ENCODE measurements at regions not wholly inside any gene's neighbourhood (a gene's known extent, or its start where the extent isn't known, plus 50 kb on each side); places are given as distances from the start of the nearest gene placed in this dataset.
A peak's percentile ranks its signal among the peaks of the same experiment; 100 is the strongest.
"Not testable (repeated sequence)": the region's sequence is repeated elsewhere in the genome, so short reads cannot be mapped to it uniquely, and the experiment has no call there.

DNA sequence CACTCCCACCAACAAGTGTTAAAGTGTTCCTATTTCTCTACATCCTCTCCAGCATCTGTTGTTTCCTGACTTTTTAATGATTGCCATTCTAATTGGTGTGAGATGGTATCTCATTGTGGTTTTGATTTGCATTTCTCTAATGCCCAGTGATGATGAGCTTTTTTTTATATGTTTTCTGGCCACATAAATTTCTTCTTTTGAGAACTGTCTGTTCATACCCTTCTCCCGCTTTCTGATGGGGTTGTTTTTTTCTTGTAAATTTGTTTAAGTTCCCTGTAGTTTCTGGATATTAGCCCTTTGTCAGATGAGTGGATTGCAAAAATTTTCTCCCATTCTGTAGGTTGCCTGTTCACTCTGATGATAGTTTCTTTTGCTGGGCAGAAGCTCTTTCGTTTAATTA, 134.3 kb upstream of the RUNX1 start:
- DNase-seq: not testable (repeated sequence)

DNA sequence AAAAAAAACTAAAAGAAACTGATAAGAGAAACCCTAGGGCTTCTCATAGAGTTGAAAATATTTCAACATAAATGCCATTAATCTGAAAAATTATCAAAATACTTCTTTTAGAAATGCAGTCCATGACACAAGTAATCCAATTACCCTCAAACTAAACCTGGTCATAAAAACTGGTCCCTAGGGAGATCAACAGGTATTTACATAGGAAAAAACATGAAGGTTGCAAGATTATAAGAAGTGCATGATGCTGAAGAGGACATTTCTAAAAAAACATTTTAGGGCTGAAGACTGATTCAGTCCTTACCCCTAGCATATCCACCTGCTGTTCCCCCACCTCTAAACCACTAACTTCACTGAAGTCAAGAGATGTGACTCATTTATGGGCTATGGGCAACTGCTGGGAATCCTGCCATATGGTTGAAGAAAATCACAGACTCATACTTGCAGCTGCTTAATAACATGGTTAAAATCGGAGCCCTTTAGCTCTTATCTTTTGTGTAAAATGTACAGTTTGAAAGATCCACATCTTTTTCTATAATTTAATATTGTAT, 131.0 kb upstream of the RUNX1 start:
- no peak for DNase-seq

DNA sequence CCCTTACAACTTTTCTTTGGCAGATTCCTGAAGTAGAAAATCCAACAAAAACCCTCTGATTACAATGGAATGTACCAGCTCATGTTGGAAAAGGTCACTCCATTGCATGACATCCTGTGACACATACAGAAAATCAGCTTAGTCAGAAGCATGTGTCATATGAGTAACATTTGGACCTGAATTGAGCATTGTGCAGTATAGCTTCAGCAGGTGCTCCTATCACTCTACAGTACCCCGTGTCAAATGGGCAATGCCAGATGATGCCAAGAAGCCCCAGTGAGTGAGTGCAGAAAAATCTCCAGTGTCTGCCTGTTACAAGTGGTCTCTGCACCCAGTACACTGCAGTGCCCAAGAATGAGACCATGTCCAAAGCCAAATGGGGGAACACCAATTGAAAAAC, 129.7 kb upstream of the RUNX1 start:
- no peak for DNase-seq

DNA sequence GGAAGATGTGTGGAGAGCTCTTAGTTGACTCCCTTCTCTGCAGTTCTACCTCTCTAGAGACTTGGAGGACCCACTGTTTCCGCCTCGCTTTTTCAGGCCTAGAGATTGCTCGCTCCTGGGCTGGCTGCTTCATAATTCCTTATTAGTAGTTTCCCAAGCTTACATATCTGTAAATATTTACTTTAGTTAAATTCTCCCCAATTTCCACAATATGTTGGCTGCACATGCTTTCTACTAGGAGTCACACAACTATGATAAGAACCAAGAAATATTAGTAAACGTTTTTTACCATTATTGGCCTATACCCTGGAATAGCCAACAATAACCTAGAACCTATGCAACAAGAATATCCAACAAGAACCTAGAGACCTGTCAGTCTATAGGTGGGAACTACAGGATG, 129.0 kb upstream of the RUNX1 start:
- no peak for DNase-seq

DNA sequence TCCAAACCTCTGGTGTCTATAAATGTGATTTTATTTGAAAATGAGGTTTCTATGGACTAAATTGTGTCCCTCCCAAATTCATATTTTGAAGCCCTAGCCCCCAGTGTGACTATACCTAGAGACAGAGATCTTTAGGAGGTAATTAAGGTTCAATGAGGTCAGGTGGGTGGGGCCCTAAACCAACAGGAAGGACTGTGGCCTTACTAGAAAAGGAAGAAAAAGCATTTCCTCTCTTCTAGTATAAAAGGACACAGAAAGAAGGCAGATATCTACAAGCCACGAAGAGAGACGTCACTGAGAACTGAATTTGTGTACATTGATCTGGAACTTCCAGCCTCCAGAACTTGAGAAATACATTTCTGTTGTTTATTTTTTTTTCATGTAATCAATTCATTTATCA, 123.1 kb upstream of the RUNX1 start:
- DNase-seq: peak; percentile 14 to 37

DNA sequence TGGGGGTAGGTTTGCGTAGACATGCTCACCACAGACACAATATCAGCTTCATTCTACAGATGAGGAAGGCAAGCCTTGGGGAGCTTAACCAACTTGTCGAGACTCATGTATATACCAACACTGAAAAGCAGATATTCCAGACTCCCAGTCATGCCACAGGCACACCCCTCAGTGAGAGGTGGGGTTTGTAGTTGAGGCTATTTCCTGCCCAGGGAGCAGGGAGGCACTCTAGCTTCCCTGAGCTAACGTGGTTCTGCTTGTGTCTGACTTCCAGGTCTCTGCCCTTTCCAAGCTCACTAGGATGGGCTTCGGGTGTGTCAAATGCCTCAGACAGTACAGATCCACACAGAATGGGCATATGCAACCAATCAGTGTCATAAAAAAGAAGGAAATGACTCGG, 122.3 kb upstream of the RUNX1 start:
- no peak for DNase-seq

DNA sequence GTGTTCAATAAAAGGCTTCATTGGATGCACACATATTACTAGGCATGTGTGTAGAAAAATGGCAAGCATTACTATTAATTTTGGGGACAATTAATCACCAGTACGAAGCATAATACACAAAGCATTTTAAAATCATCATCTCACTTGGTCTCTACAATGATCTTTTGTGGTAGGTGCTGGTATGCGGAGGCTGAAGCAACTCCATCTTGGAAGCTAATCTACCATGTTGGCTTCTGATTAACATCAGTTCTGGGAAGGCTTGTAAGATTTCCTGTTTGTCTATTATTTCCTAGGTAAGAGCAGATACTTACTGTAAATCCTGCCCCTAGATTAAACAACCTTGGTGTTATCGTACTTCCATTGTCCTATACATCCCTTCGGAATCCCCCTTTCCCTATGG, 121.7 kb upstream of the RUNX1 start:
- no peak for DNase-seq

DNA sequence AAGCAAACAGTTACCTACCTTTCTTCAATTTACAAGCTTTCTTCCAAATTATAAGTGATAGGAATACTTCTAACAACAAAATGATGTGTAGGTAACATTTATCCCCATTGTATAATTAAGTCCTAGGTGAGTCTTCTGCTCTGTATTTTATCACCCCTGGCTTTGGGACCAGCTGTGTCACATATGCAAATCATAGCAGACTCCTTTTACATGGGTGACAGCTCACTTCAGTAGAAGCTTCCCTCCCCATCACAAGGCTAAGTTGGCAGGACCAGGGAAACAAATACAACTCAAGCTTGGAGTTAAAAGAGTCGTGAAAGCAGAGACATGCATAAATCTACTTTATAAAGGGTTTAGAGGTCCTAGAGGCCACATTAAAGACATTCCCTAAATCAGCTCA, 121.1 kb upstream of the RUNX1 start:
- DNase-seq: no peak

DNA sequence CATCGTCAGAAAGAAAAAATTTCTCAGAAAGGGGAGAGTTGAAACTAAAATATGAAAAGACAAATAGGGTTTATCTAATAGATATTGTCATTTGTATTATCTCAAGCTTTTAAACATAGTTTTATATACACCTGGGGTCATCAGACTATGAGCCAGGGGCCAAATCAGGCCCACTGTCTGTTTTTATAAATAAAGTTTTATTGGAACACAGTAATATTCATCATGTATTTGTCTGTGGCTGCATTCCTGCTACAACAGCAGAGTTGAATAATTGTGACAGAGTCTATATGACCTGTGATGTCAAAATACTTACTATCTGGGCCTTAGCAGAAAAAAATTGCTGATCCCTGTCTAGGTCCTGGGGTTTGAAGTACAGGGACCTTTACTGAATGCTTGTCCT, 120.5 kb upstream of the RUNX1 start:
- DNase-seq: no peak

DNA sequence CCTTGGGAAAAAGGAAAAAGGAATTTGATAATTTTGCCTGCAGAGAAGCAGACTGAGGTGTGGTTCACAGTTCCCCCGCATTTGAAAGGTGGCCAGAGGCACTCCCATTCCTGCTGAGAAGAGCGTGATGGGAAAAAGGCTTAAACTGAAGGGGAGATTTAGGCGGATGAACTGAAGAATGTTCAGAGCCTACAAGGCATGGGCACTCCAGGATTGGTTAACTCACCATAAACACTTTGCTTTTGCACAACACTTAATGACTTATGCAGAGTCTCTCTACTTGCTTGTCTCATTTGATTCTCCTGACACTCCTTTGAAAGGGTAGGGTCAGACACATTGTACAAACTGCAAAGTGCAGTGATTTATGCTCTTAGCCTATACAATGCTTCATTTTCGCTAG, 119.6 kb upstream of the RUNX1 start:
- no peak for DNase-seq

DNA sequence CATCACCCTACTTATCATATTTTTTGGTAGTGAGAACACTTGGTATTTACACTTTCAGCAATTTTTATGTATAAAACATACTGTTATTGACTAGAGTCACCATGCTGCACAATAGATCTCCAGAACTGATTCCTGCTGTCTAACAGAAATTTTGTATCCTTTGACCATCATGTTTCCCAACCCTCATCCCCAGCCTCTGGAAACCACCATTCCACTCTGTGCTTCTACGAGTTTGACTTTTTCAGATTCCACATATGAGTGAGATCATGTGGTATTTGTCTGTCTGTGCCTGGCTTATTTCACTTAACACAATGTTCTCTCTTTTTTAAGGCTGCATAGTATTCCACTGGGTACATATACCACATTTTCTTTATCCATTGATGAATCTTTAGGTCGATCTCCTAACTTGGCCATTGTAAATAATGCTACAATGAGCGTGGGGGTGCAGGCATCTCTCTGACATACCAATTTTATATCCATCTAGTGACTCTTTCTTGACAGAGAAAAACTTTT, 115.9 kb upstream of the RUNX1 start:
- DNase-seq: no peak

DNA sequence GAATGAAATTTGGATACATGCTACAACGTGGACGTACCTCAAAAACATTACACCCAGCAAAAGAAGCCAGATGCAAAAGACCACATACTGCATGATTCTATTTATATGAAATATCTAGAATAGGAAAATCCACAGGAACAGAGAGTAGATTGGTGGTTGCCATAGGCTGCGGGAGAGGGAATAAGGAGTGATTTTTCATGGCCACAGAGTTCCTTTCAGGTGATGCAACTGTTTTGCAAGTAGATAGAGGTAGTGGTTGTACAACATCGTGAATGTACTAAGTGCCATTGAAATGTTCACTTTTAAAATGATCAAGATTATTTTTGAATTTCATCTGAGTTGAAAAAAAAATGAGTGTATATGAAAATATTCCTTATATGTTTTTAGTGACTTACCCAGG, 115.3 kb upstream of the RUNX1 start:
- DNase-seq: no peak

DNA sequence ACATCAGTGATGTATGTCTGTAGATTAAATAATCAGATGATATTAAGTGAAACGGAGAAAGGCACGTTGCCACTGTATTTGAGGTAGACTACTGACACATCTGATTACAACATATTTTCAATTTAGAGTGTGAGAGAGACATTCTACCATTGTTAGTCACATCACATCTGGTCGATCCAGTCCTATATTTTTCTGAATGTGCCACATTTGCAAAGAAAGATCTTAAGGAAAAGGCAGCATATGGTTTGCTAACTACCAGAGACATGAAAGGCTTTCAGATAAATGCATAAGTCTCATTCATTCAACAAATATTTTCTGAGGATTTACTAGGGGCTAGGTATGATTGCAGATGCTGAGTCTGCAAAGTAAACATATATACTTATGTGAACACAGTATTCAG, 114.3 kb upstream of the RUNX1 start:
- DNase-seq: no peak

DNA sequence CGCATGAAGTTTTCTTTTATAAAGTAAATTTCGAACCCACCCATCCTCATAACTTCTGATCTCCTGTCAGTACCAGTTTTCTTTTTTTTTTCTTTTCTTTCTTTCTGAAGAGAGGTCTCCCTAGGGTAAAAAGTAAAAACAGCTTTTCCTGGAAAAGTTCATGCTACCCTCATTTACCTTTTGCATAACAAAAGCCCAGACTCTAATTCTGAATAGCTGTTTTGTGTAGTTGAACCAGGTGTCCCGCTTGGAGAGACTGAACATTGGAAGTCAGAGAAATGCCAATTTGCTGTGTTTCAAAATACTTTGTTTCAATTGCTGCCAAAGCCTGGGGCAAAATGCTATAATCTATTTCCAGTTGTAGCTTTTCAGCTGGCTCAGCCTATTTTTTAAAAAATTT, 113.7 kb upstream of the RUNX1 start:
- no peak for DNase-seq

DNA sequence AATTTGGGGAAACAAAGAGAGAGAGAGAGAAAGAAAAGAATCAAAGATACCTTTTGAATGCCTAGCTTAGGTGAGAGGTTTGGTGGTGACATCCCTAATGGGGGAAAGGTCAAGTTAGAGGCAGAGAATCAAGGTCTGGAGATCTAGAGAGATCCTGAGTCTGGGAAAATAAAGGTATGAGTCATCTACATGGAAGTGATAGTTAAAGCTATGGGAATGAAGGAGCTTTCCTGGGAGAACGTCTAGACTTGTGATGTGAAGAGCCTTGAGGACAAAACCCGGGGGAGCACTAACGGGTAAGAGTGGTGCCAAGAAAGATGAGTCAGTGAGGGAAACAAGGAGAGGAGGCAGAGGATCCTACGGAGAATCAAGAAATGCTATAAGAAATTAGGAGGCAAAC, 110.8 kb upstream of the RUNX1 start:
- no peak for DNase-seq

DNA sequence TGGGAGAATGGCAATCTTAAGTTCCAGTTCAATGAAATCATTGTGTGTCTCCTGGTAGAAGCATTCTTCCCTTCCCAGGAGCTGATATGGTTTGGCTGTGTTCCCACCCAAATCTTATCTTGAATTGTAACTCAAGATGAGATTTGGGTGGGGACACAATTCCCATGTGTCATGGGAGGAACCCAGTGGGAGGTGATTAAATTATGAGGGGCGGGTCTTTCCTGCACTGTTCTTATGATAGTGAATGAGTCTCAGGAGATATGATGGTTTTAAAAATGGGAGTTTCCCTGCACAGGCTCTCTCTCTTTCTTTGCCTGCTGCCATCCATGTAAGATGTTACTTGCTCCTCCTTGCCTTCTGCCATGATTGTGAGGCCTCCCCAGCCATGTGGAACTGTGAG, 108.3 kb upstream of the RUNX1 start:
- DNase-seq: not testable (repeated sequence)

DNA sequence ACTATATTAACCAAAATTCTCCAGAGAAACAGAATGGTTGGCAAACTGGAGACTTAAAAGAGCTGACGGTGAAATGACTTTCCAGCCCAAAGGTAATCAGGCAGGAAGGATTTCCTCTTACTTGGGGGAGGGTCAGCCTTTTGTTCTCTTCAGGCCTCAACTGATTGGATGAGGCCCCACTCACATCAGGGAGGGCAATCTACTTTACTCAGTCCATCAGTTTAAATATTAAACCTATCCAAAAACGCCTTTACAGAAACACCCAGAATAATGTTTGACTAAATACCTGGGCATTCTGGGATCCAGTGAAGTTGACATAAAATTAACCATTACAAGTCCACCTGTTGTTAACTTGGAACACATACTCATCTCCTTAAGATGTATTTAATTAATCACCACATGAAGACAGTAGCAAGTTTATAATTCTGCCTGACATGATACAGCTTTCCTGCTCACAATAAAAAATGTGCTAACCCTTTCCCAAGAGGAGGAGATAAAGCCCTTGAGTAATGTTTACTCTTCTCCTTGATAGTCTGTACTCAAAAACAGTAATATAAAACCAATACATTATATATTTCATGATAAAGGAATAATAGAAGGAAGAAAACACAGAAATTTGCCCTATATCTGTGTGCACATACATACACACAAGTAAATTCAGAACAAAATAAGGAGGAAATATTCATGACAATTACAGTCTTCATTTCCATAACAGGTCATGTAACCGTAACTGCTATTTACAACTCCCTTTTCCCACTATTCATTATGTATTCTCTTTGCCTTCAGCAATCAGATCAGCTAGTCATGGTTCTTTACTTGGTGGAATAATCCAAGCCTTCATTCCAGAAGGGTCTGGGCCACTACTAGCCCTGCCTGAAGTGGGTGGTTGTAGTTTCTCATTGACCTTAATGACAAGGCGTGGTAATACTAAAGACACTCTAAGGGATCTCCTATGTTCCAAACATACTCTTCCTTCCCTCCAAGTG, 107.5 kb upstream of the RUNX1 start:
- DNase-seq: no peak

DNA sequence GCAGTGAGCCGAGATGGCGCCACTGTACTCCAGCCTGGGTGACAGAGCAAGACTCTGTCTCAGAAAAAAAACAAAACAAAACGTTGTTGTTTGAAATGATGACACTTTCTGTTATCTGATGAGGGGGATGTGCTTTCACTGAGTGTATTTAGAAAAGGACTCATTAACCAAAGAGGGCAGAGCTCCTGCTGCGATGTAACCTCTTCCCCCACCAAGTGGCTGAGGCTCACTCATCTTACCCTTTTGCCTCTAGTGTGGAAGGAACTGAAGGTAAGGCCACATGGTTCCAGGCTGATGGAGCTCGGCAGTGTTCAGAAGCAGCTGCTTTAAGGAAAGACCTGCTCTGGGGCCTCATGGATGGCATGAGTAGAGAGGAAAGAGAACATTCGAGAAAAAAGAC, 105.7 kb upstream of the RUNX1 start:
- no peak for DNase-seq

DNA sequence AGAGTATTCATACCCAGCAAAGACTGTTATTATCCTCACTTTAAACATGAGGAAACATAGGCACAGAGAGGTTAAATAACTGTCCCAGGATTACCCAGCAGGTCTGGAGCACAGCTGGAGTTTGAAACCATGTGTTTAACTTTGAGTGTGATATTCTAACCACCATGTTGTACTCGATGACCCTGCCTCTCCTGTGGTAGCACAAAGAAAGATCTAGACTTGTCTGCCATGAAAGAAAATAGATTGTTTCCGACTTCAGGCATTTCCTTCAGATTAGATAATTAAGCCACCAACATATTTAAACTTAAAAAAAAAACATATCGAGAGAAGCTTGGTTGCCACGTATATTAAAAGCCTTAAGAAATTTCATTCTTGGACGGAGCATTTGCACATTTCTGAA, 104.6 kb upstream of the RUNX1 start:
- no peak for DNase-seq

DNA sequence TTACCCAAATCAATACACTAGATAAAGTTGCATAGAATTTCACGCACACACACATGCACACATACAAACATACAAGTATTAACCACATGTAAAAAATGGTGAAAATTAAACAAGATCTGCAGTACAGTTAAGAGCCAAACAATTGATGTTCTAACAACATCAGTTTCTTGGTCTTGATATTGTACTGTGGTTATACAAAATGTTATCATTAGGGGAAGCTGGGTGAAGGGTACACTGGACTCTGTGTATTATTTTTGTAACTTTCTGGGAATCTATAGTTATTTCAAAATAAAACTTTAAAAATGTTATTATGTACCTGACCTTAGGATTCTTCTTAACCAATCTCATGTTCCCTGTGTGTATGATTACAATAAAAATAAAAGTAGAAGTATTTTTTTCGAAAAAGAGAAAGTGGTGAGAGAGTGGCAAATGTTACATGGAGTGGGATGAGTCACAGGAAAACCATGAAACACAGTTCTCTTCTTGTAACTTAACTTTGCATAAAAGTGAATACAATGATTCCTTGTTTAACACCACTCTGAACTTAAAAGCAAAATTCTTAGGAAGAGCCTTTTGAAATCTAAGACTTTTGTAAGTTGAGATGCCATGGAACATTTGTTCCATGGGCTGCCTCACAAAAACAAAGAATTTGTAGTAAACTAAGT, 101.6 kb upstream of the RUNX1 start:
- no peak for DNase-seq

DNA sequence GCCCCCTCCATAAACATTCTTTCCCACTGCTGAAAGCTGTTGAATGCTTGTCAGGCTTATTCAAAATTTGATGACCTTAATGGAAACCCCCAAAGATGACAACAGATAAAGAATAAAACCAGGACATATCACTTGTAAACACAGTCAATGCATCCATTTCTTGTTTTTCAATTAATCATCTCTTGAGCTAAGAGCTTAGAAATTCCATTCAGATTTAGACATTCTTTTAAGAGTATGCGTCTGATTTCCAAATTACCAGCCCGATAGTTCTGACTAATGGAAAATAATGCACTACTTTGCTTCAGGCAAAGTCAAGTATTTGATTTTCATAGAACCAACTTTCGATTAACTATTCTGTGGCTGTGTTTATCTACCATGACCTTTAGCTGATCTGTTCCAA, 100.6 kb upstream of the RUNX1 start:
- DNase-seq: no peak

DNA sequence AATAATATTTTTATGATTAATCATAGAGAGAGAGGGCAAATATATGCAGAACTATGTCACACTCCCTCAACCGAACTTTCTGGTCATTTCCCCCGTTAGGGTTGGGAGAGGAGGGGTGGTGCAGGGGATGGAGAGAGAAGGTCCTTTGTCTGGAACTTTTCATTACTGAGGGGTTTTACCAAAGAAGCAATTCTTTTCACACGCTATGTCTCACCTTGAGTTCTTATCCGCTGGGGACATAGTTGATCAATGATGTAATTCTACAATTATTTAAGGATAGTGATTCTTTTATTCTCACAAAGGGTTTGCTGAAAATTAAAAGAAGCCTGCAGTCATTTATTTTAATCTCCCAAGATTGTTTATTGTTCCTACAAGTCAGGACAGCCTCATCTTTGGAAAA, 98.3 kb upstream of the RUNX1 start:
- DNase-seq: no peak

DNA sequence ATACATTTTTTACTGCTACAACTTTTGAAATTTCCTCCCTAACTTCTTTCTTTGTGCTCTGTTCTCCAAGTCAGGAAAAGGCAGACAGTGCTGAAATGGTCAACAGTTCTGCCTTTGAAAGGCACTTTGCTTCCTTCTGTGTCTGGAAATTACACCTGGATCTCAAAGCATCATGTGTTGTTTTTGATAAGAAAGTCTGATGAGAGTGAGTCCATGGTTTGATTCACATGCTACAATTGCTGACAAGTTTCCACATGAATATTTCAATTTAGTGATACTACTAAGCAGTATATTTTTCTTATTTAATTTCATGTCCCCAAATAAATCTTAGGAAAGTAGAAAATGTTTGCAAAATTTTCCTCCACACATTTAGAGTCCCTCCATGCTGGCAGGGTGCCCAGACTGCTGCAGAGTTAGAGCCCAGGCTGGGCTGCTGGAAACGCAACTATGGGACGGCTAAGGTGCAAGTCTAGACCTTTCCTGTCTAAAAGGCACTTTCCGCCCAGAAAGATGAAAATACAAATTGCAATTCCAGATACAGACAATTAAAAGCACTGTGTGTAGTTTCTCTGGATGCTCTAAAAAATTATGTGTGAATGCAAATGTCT, 96.6 kb upstream of the RUNX1 start:
- no peak for DNase-seq

DNA sequence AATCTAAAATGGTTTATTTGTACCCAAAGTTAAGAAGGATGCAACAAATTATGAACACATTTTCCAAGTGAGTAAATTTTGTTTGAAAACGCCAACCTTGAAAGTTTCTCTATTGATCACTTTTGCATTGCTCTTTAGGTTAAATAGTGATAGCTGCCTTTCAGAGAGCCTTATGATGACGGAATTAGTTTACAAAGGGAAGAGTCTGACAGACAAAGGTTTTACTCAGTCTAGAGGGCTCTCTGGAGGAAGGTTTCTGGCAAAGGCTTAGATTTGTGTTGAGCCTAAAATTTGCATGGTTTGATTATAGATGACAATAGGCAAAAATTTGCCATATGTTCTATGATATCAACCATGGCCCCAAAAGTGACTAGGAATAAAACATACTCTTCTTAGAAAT, 95.9 kb upstream of the RUNX1 start:
- no peak for DNase-seq

Data from Kasumi-1 (cell line).